AG04450 (cell line): ENCODE measurements at regions not wholly inside any gene's neighbourhood (a gene's known extent, or its start where the extent isn't known, plus 50 kb on each side); places are given as distances from the start of the nearest gene placed in this dataset.

Experiments
- CTCF ChIA-PET: fragments of 300-600, 350-600 bp; formaldehyde crosslinking; extraction: SDS; loops from one replicate; lab custom pipeline; 2022; ENCODE audit warnings: antibody characterized with exemption, inconsistent platforms; lab: Charles Lee
- POLR2A ChIA-PET: fragments of 350-600 bp; formaldehyde crosslinking; extraction: SDS; loops from one replicate; lab custom pipeline; 2021; ENCODE audit warnings: antibody characterized with exemption, inconsistent platforms; lab: Yijun Ruan, JAX
- DNase-seq: peaks from one replicate; pipeline ENCODE4 v3.0.0-alpha.2; 2011; ENCODE audit warnings: low read depth, low spot score
- H3K27ac ChIP-seq: one replicate; pipeline ENCODE4 v1.5.1; 2012; ENCODE audit warnings: low read depth, low read length, control low read depth
- H3K27me3 ChIP-seq: one replicate; pipeline ENCODE4 v1.6.0; 2012; ENCODE audit warnings: low read length; ENCODE audit not compliant: control insufficient read depth, insufficient read depth
- H3K4me3 ChIP-seq: 2 replicates; pipeline ENCODE4 v1.5.1; 2011; ENCODE audit warnings: mild to moderate bottlenecking, low read depth, low read length, control low read depth
- H3K9me3 ChIP-seq: 2 replicates; pipeline ENCODE4 v1.5.1; 2012; ENCODE audit warnings: low read length; ENCODE audit not compliant: control insufficient read depth, insufficient read depth
- TF ChIP-seq, protein P1 (sequence below): IDR thresholded peaks from 2 replicates; pipeline ENCODE4 v1.5.1; 2011; ENCODE audit warnings: low read depth, low read length, control low read depth, inconsistent platforms

DNA sequence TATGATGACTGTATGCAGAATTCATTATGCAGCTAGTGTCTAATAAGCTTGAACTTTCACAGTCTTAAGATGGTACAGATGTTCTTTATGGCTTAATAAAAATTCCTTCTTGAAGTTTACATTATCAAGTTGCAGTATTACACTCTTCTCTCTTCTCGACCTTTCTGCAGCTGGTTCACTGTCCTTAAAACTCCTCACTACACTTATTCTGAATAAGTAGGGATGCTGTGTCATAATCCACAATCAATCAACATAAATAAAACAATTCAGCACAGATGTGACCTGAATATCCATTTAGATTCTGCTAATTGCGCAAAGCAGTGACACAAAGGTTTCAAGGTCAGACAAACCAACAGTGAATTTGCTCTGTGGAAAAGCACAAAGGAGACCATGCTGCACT is 356.8 kb downstream of the SUCLG1 start:
- TF ChIP-seq, protein P1, sequence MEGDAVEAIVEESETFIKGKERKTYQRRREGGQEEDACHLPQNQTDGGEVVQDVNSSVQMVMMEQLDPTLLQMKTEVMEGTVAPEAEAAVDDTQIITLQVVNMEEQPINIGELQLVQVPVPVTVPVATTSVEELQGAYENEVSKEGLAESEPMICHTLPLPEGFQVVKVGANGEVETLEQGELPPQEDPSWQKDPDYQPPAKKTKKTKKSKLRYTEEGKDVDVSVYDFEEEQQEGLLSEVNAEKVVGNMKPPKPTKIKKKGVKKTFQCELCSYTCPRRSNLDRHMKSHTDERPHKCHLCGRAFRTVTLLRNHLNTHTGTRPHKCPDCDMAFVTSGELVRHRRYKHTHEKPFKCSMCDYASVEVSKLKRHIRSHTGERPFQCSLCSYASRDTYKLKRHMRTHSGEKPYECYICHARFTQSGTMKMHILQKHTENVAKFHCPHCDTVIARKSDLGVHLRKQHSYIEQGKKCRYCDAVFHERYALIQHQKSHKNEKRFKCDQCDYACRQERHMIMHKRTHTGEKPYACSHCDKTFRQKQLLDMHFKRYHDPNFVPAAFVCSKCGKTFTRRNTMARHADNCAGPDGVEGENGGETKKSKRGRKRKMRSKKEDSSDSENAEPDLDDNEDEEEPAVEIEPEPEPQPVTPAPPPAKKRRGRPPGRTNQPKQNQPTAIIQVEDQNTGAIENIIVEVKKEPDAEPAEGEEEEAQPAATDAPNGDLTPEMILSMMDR, result no peak
- DNase-seq, result no peak
- Histone ChIP-seq H3K27me3 (no peaks in the 10 kb centered on the region), H3K27ac (no peak overlapping the region), H3K9me3 (peaks cover 4% of the 10 kb centered on the region; the same call in 1 of the 2 replicates), H3K4me3 (no peak overlapping the region)
- POLR2A ChIA-PET, result no interaction called here
- CTCF ChIA-PET, result no interaction called here

DNA sequence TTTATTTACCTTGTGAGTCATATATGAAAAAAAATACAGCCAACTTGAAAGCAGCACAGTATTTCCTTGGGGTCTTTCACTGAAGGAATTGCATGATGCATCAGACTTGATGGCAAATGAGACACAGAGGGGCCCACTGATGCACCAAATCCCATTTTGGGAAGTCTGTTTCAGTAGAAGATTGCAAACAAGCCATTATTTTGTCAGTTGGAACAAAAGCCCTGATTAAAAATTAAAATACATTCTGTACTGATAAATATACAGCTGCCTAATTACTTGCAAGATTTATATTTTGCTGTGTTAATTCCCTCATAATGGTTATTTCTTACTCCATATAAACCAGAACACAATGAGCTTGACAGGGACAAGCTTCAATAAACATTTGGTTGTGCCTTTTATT is 370.4 kb downstream of the SUCLG1 start:
- Histone ChIP-seq H3K4me3 (no peak overlapping the region), H3K27me3 (no peaks in the 10 kb centered on the region), H3K9me3 (no peaks in the 10 kb centered on the region), H3K27ac (no peak overlapping the region)
- CTCF ChIA-PET, result no interaction called here
- TF ChIP-seq, protein P1, result no peak
- POLR2A ChIA-PET, result no interaction called here
- no peak for DNase-seq

DNA sequence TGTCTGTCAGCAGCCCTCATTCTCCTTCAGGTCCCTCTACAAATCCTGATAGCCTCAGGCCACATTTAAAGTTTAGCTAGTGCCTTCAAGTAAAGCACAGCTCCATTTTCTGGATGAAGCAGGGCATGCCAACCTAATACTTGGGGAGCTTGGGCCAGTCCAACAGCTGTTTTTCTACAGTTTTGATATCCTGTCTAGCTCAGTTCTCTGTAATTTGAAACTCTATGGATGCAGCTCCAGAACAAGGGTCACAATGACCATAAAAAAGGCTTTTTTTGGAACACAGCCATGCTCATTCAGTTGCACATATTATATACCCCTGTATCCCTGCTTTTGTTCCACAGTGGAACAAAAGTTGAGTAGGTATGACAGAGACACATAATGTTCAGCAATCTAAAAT is 373.5 kb downstream of the SUCLG1 start:
- no peak overlapping the region for H3K27ac ChIP-seq
- POLR2A ChIA-PET, result no interaction called here
- no peaks in the 10 kb centered on the region for H3K27me3 ChIP-seq
- no peak overlapping the region for H3K4me3 ChIP-seq
- DNase-seq, result no peak
- TF ChIP-seq, protein P1, result no peak
- no peaks in the 10 kb centered on the region for H3K9me3 ChIP-seq
- CTCF ChIA-PET, result no interaction called here

DNA sequence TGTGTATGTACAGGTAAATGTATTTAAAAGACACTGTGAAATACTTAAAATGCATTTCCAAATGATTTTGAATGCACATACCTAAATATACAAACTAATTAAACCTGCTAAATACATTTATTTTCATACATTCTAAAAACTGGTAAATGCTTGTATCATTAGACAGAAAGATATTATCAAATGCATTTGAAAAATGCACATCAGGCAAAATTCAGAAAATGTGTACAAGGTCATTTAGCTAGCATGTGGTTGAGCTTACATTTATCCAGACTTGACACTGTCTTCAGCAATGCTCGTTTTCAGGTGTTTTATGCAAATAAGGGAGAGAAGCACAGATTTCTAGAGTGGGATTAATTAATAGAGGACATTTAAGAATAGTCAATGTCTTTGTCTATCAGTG is 374.2 kb downstream of the SUCLG1 start:
- Histone ChIP-seq H3K4me3 (no peak overlapping the region), H3K9me3 (no peaks in the 10 kb centered on the region), H3K27ac (no peak overlapping the region), H3K27me3 (no peaks in the 10 kb centered on the region)
- ChIA-PET POLR2A (no interaction called here), CTCF (no interaction called here)
- no peak for DNase-seq
- TF ChIP-seq, protein P1, result no peak

GRCh38 chr2:84083984-84084383 is 375.1 kb downstream of the SUCLG1 start:
- TF ChIP-seq, protein P1, result no peak
- ChIA-PET CTCF (no interaction called here), POLR2A (no interaction called here)
- Histone ChIP-seq H3K27me3 (no peaks in the 10 kb centered on the region), H3K4me3 (no peak overlapping the region), H3K27ac (no peak overlapping the region), H3K9me3 (no peaks in the 10 kb centered on the region)
- DNase-seq, result no peak
